ENCODE measurements at regions not wholly inside any gene's neighbourhood (a gene's known extent, or its start where the extent isn't known, plus 50 kb on each side); places are given as distances from the start of the nearest gene placed in this dataset.

- no peak for DNase-seq (ENCODE audit: low read depth in 2 of 2)
Measured at GRCh38 chr4:129415004-129415403, 319.1 kb downstream of the C4orf33 start.

- no peak for DNase-seq (ENCODE audit: low read depth in 2 of 2)
Measured at GRCh38 chr4:129420637-129421036, 324.7 kb downstream of the C4orf33 start.

- DNase-seq (ENCODE audit: low read depth in 2 of 2) = no peak
Measured at GRCh38 chr4:129422277-129422676, 326.3 kb downstream of the C4orf33 start.

- DNase-seq (ENCODE audit: low read depth in 2 of 2) = no peak
Measured at GRCh38 chr4:129428454-129428853, 332.5 kb downstream of the C4orf33 start.

- no peak for DNase-seq (ENCODE audit: low read depth in 2 of 2)
Measured at GRCh38 chr4:129429581-129430320, 333.8 kb downstream of the C4orf33 start.

GRCh38 chr4:129437347-129437746 is 341.4 kb downstream of the C4orf33 start:
- no peak for DNase-seq (ENCODE audit: low read depth in 2 of 2)

- DNase-seq (ENCODE audit: low read depth in 2 of 2) = no peak
Measured at GRCh38 chr4:129438456-129438981, 342.6 kb downstream of the C4orf33 start.

GRCh38 chr4:129446074-129446473 is 350.1 kb downstream of the C4orf33 start:
- no peak for DNase-seq (ENCODE audit: low read depth in 2 of 2)

GRCh38 chr4:129453524-129454200 is 357.7 kb downstream of the C4orf33 start:
- DNase-seq (ENCODE audit: low read depth in 2 of 2) = no peak

- no peak for DNase-seq (ENCODE audit: low read depth in 2 of 2)
Measured at GRCh38 chr4:129455482-129455881, 359.5 kb downstream of the C4orf33 start.

GRCh38 chr4:129468624-129469023 is 372.7 kb downstream of the C4orf33 start:
- DNase-seq (ENCODE audit: low read depth in 2 of 2) = no peak

GRCh38 chr4:129474698-129475097 is 378.7 kb downstream of the C4orf33 start:
- no peak for DNase-seq (ENCODE audit: low read depth in 2 of 2)

GRCh38 chr4:129481107-129481506 is 385.2 kb downstream of the C4orf33 start:
- DNase-seq (ENCODE audit: low read depth in 2 of 2) = no peak

GRCh38 chr4:129488427-129488826 is 392.5 kb downstream of the C4orf33 start:
- DNase-seq (ENCODE audit: low read depth in 2 of 2) = no peak

- DNase-seq (ENCODE audit: low read depth in 2 of 2) = no peak
Measured at GRCh38 chr4:129490516-129490915, 394.6 kb downstream of the C4orf33 start.

- DNase-seq (ENCODE audit: low read depth in 2 of 2) = no peak
Measured at GRCh38 chr4:129498626-129499025, 402.7 kb downstream of the C4orf33 start.

- DNase-seq (ENCODE audit: low read depth in 2 of 2) = no peak
Measured at GRCh38 chr4:129514852-129515251, 418.9 kb downstream of the C4orf33 start.

- DNase-seq (ENCODE audit: low read depth in 2 of 2) = no peak
Measured at GRCh38 chr4:129515356-129515755, 419.4 kb downstream of the C4orf33 start.

GRCh38 chr4:129526812-129527211 is 430.9 kb downstream of the C4orf33 start:
- no peak for DNase-seq (ENCODE audit: low read depth in 2 of 2)

GRCh38 chr4:129531253-129531652 is 435.3 kb downstream of the C4orf33 start:
- no peak for DNase-seq (ENCODE audit: low read depth in 2 of 2)

GRCh38 chr4:129532573-129532972 is 436.6 kb downstream of the C4orf33 start:
- DNase-seq (ENCODE audit: low read depth in 2 of 2) = no peak

GRCh38 chr4:129543299-129543698 is 447.3 kb downstream of the C4orf33 start:
- no peak for DNase-seq (ENCODE audit: low read depth in 2 of 2)

GRCh38 chr4:129545599-129546278 is 449.8 kb downstream of the C4orf33 start:
- DNase-seq (ENCODE audit: low read depth in 2 of 2) = no peak
